ENCODE measurements at regions not wholly inside any gene's neighbourhood (a gene's known extent, or its start where the extent isn't known, plus 50 kb on each side); places are given as distances from the start of the nearest gene placed in this dataset.

DNA sequence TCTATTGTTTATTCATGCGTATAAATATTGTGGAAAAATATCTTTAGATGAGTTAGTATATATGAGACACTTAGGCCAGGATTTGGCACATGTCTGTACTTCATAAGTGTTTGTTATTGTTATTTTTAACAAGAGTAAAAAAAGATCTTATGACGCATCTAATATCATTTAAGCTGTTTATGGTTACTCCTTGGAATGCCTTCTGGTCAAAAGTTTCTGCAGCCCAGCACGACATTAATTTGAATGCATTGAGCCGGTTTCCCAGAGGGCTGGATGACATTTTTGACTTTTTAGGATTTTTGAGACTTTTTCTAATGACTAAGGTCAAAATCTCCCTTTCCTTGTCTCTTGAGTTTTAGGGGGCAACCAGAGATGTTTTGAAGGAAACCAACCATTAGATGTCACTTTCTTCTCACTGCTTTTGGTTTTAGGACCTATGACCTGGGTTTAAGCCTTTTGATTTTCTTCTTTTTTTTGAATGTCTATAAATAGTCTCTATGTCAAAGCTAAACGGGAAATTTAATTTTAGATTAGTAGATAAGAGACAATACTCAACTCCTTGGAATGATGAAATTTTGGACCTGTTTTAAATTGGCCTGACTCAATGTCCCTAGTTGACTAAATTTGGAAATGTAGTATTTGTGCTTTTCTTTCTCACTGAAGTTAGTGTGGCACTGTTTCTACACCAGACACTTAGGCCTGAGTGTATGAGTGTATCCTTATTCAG is 215.5 kb downstream of the AEBP2 start:
- ChIA-PET CTCF (ENCODE audit: partially characterized antibody) (no interaction called here), POLR2A (ENCODE audit: partially characterized antibody) (no interaction called here)
- H3K36me3 Mint-ChIP-seq = no peaks in the 10 kb centered on the region
- no peaks in the 10 kb centered on the region for H3K27me3 ChIP-seq (ENCODE audit: insufficient read depth, low read length)
- H3K9me3 ChIP-seq (ENCODE audit: control insufficient read depth in 1 of 2, low read length in 2 of 2) = no peaks in the 10 kb centered on the region
- H3K4me3 Mint-ChIP-seq = no peak overlapping the region
- H3K27ac Mint-ChIP-seq = no peak overlapping the region
- no peaks in the 10 kb centered on the region for H3K36me3 ChIP-seq (ENCODE audit: insufficient read depth, low read length)
- H3K9me3 Mint-ChIP-seq = peaks cover 0 to 2% (median 0%) of the 10 kb centered on the region in 8 donors
- H3K27ac ChIP-seq (ENCODE audit: low read depth, low read length) = no peak overlapping the region
- peaks cover 0 to 1% (median under 1%) of the 10 kb centered on the region in 4 donors for H3K4me1 Mint-ChIP-seq
- no peak for DNase-seq
- no peaks in the 10 kb centered on the region for H3K27me3 Mint-ChIP-seq
- intact Hi-C loops (cut with micrococcal nuclease) = no loop called here
- H3K4me3 ChIP-seq (ENCODE audit: low read length in 2 of 2) = no peak overlapping the region
- no peaks in the 10 kb centered on the region for H3K4me1 ChIP-seq (ENCODE audit: insufficient read depth, low read length)

DNA sequence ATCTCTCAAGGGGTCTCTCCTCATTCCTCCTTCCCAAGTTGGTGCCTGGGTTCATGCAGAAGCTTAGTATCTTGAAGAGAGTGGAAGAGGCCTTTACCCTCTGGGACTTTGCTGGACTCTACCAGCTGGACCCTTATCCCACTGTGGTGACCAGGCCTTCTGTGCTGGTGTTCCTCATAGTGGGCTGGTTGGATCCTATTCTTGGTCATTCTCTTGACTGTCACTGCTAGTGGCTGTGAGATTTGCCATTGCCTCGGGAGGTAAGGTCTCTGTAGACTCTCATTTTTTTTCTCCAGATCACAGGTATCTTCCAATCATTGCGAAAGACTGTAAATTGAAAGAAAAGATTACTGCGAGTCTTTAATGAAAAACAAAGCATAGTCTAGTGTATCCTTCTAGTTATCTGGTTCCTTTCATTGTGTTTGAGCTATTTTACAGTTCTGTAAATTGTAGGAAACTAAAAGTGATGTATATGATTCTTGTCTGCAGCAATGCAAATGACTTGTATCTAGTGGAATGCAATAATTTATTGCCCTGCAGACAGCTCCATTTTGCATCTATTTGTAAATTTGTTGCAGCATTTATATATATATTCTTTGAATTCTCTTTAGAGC is 217.9 kb downstream of the AEBP2 start:
- no peak overlapping the region for H3K27ac Mint-ChIP-seq
- no peaks in the 10 kb centered on the region for H3K9me3 Mint-ChIP-seq
- DNase-seq = no peak
- intact Hi-C loops (cut with micrococcal nuclease) = no loop called here
- ChIA-PET CTCF (ENCODE audit: partially characterized antibody) (no interaction called here), POLR2A (ENCODE audit: partially characterized antibody) (interaction anchor here (0.6 kb wide), 1 partner anchor 249 kb away, joined by 4 read pairs; no protein-coding TSS in a partner anchor)
- no peaks in the 10 kb centered on the region for H3K27me3 ChIP-seq (ENCODE audit: insufficient read depth, low read length)
- no peak overlapping the region for H3K4me3 ChIP-seq (ENCODE audit: low read length in 2 of 2)
- no peaks in the 10 kb centered on the region for H3K36me3 ChIP-seq (ENCODE audit: insufficient read depth, low read length)
- H3K4me1 ChIP-seq (ENCODE audit: insufficient read depth, low read length) = no peaks in the 10 kb centered on the region
- no peaks in the 10 kb centered on the region for H3K36me3 Mint-ChIP-seq
- H3K4me3 Mint-ChIP-seq = no peak overlapping the region
- no peak overlapping the region for H3K27ac ChIP-seq (ENCODE audit: low read depth, low read length)
- no peaks in the 10 kb centered on the region for H3K9me3 ChIP-seq (ENCODE audit: control insufficient read depth in 1 of 2, low read length in 2 of 2)
- H3K4me1 Mint-ChIP-seq = peaks cover 3 to 6% (median 5%) of the 10 kb centered on the region in 4 donors
- no peaks in the 10 kb centered on the region for H3K27me3 Mint-ChIP-seq

DNA sequence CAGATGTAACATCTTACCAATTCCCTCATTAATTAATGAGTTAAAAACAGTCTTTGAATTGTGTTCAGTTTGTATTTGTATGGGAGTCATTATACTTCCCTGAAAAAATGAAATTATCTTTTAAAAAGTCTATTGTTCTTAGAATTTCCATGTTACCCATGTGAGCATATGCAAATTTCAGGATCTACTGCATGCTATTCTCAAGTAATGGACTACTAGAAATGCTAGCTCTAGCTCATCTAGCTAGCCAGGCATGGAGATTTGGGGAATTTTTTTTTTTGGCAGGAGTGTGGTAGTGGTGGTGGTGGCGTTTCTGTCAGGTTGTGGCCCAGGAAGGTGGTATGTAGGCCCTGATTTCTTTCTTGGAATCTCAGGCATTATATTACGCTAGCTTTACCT is 218.4 kb downstream of the AEBP2 start:
- ChIA-PET CTCF (ENCODE audit: partially characterized antibody) (interaction anchor here (0.7 kb wide), 1 partner anchor 136 kb away, joined by 4 read pairs; no protein-coding TSS in a partner anchor), POLR2A (ENCODE audit: partially characterized antibody) (interaction anchor here (0.6 kb wide), 1 partner anchor 250 kb away, joined by 4 read pairs; no protein-coding TSS in a partner anchor)
- intact Hi-C loops (cut with micrococcal nuclease) = no loop called here
- Mint-ChIP-seq H3K9me3 (no peaks in the 10 kb centered on the region), H3K27ac (no peak overlapping the region), H3K36me3 (no peaks in the 10 kb centered on the region), H3K4me1 (peaks cover 3 to 6% (median 5%) of the 10 kb centered on the region in 4 donors), H3K4me3 (no peak overlapping the region), H3K27me3 (no peaks in the 10 kb centered on the region)
- Histone ChIP-seq H3K27ac (ENCODE audit: low read depth, low read length) (no peak overlapping the region), H3K27me3 (ENCODE audit: insufficient read depth, low read length) (no peaks in the 10 kb centered on the region), H3K36me3 (ENCODE audit: insufficient read depth, low read length) (no peaks in the 10 kb centered on the region), H3K4me3 (ENCODE audit: low read length in 2 of 2) (no peak overlapping the region), H3K9me3 (ENCODE audit: control insufficient read depth in 1 of 2, low read length in 2 of 2) (no peaks in the 10 kb centered on the region), H3K4me1 (ENCODE audit: insufficient read depth, low read length) (no peaks in the 10 kb centered on the region)
- DNase-seq = no peak

DNA sequence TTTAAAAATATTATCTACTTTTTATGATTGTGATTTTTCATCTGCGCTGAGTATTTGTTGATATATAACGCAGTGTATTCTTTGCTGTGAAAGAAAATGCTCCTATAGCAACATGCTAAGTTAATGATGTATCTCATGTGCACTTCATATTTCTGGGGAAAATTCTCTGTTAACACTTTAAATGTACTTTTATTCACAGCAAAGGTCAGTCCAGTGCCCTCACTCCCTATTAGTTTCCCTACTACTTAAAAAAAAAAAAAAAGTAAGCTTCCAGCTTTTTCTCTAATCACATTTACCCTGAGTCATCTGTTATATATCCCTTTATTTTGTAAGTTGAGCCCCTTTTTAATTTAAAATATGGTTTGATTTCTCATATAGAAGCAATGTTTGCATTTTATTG is 219.8 kb downstream of the AEBP2 start:
- intact Hi-C loops (cut with micrococcal nuclease) = no loop called here
- Histone ChIP-seq H3K9me3 (ENCODE audit: control insufficient read depth in 1 of 2, low read length in 2 of 2) (no peaks in the 10 kb centered on the region), H3K27ac (ENCODE audit: low read depth, low read length) (no peak overlapping the region), H3K4me3 (ENCODE audit: low read length in 2 of 2) (no peak overlapping the region), H3K27me3 (ENCODE audit: insufficient read depth, low read length) (no peaks in the 10 kb centered on the region), H3K4me1 (ENCODE audit: insufficient read depth, low read length) (no peaks in the 10 kb centered on the region), H3K36me3 (ENCODE audit: insufficient read depth, low read length) (no peaks in the 10 kb centered on the region)
- Mint-ChIP-seq H3K4me3 (no peak overlapping the region), H3K9me3 (peaks cover 0 to 2% (median 0%) of the 10 kb centered on the region in 8 donors), H3K27ac (no peak overlapping the region), H3K4me1 (peaks cover 3 to 6% (median 5%) of the 10 kb centered on the region in 4 donors), H3K36me3 (no peaks in the 10 kb centered on the region), H3K27me3 (no peaks in the 10 kb centered on the region)
- DNase-seq = no peak
- ChIA-PET CTCF (ENCODE audit: partially characterized antibody) (no interaction called here), POLR2A (ENCODE audit: partially characterized antibody) (no interaction called here)

DNA sequence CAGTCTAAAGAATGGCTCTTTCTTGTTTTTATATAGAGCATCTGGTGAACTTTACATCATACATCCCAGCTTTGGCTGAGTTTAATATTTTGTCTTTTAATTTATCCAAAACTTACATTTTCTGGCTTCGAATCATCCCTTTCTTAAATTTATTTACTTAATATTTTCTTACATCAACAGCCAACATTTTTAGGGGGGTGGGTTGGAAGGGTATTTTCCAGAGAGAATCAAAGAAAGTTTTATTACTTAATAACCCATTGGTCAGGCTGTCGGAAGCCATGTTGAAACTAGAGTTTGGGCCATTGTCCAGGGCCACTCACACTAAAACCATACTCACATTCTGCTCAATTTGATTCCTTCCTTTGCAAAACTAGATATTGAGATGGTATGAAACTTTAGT is 220.2 kb downstream of the AEBP2 start:
- H3K4me1 ChIP-seq (ENCODE audit: insufficient read depth, low read length) = no peaks in the 10 kb centered on the region
- no peaks in the 10 kb centered on the region for H3K36me3 ChIP-seq (ENCODE audit: insufficient read depth, low read length)
- Mint-ChIP-seq H3K27ac (peak overlapping the region in 1 of 7 donors; percentile 22), H3K27me3 (no peaks in the 10 kb centered on the region), H3K9me3 (peaks cover 0 to 2% (median 0%) of the 10 kb centered on the region in 8 donors), H3K4me1 (peaks cover 3 to 6% (median 5%) of the 10 kb centered on the region in 4 donors), H3K4me3 (no peak overlapping the region), H3K36me3 (no peaks in the 10 kb centered on the region)
- DNase-seq = no peak
- ChIA-PET CTCF (ENCODE audit: partially characterized antibody) (no interaction called here), POLR2A (ENCODE audit: partially characterized antibody) (no interaction called here)
- no peaks in the 10 kb centered on the region for H3K27me3 ChIP-seq (ENCODE audit: insufficient read depth, low read length)
- no peak overlapping the region for H3K27ac ChIP-seq (ENCODE audit: low read depth, low read length)
- intact Hi-C loops (cut with micrococcal nuclease) = no loop called here
- no peak overlapping the region for H3K4me3 ChIP-seq (ENCODE audit: low read length in 2 of 2)
- no peaks in the 10 kb centered on the region for H3K9me3 ChIP-seq (ENCODE audit: control insufficient read depth in 1 of 2, low read length in 2 of 2)

DNA sequence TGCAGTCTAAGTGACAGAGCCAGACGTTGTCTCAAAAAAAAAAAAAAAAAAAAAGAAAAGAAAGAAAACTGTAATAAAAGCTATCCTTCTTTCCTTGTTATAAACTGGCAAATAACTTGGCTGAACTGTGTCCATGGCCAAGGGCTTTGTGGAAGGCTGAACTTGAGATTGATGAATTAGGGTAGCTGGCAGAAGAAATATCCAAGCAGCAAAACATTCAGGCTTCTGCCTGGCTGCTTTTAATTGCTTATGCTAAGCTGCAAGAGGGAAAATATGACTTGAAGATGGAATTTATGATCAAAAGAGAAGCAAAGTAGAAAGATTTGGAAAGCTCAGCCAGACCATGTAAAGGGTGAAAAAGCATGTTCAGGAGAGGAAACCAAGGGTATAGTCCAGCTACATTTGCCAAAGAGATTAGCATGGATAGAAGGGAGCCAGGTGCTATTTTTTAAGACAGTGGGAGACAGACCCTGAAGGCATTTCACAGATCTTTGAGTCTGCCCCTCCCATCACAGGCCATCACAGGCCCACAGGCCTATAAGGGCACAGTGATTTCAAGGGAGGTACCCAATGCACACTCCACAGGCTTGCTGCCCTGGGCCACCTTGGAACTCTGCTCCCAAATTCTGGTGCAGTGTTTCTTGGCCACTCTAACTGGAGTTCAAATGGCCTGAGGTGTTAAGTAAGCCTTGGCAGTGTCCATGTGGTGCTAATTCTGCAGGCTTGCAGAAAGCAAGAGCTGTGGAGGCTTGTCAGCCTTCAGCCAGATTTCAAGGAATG is 226.0 kb downstream of the AEBP2 start:
- H3K27me3 ChIP-seq (ENCODE audit: insufficient read depth, low read length) = no peaks in the 10 kb centered on the region
- H3K27ac Mint-ChIP-seq = no peak overlapping the region
- no peaks in the 10 kb centered on the region for H3K9me3 ChIP-seq (ENCODE audit: control insufficient read depth in 1 of 2, low read length in 2 of 2)
- DNase-seq = no peak
- H3K9me3 Mint-ChIP-seq = peaks cover 0 to 2% (median 0%) of the 10 kb centered on the region in 8 donors
- intact Hi-C loops (cut with micrococcal nuclease) = no loop called here
- no peaks in the 10 kb centered on the region for H3K4me1 ChIP-seq (ENCODE audit: insufficient read depth, low read length)
- ChIA-PET POLR2A (ENCODE audit: partially characterized antibody) (no interaction called here), CTCF (ENCODE audit: partially characterized antibody) (interaction anchor here (0.7 kb wide), 1 partner anchor 48 kb away, joined by 3 read pairs; no protein-coding TSS in a partner anchor)
- no peaks in the 10 kb centered on the region for H3K36me3 Mint-ChIP-seq
- H3K27me3 Mint-ChIP-seq = no peaks in the 10 kb centered on the region
- peaks cover 2 to 6% (median 4%) of the 10 kb centered on the region in 4 donors for H3K4me1 Mint-ChIP-seq
- H3K36me3 ChIP-seq (ENCODE audit: insufficient read depth, low read length) = no peaks in the 10 kb centered on the region
- no peak overlapping the region for H3K4me3 Mint-ChIP-seq
- no peak overlapping the region for H3K4me3 ChIP-seq (ENCODE audit: low read length in 2 of 2)
- H3K27ac ChIP-seq (ENCODE audit: low read depth, low read length) = no peak overlapping the region

DNA sequence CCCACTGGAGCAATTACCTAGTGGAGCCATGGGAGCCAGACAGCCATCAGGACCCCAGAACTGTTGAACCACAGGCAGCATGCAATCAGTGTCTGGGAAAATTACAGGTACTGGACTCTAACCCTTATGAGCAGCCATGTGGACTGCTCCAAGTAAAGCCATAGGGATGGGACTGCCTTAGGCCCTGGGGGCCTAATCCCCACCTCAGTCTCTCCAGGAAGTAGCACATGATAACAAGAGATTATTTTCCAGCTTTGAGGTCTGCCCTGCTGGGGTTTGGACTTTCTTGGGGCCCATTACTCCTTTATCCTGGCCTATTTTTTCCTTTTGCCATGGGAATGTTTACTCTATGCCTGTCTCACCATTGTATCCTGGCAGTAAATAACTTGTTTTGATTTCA is 226.8 kb downstream of the AEBP2 start:
- CTCF ChIA-PET (ENCODE audit: partially characterized antibody) = no interaction called here
- POLR2A ChIA-PET (ENCODE audit: partially characterized antibody) = no interaction called here
- Histone ChIP-seq H3K27me3 (ENCODE audit: insufficient read depth, low read length) (no peaks in the 10 kb centered on the region), H3K27ac (ENCODE audit: low read depth, low read length) (no peak overlapping the region), H3K9me3 (ENCODE audit: control insufficient read depth in 1 of 2, low read length in 2 of 2) (no peaks in the 10 kb centered on the region), H3K4me1 (ENCODE audit: insufficient read depth, low read length) (no peaks in the 10 kb centered on the region), H3K4me3 (ENCODE audit: low read length in 2 of 2) (no peak overlapping the region), H3K36me3 (ENCODE audit: insufficient read depth, low read length) (no peaks in the 10 kb centered on the region)
- intact Hi-C loops (cut with micrococcal nuclease) = no loop called here
- Mint-ChIP-seq H3K36me3 (no peaks in the 10 kb centered on the region), H3K27me3 (no peaks in the 10 kb centered on the region), H3K27ac (no peak overlapping the region), H3K4me3 (no peak overlapping the region), H3K9me3 (peaks cover 0 to 2% (median 0%) of the 10 kb centered on the region in 8 donors), H3K4me1 (peaks cover 0 to 2% (median under 1%) of the 10 kb centered on the region in 4 donors)
- no peak for DNase-seq

All from CD4-positive, alpha-beta memory T cell (primary cell).